C4-2B (cell line): ENCODE measurements at regions not wholly inside any gene's neighbourhood (a gene's known extent, or its start where the extent isn't known, plus 50 kb on each side); places are given as distances from the start of the nearest gene placed in this dataset.

Source experiments
- H3K27ac ChIP-seq: fragments of 450-650 bp; 2 replicates; pipeline ENCODE4 v1.5.1; 2017
- CTCF ChIP-seq: fragments of 450-650 bp; conservative IDR thresholded peaks from 2 replicates; pipeline ENCODE4 v1.5.1; 2017; ENCODE audit warnings: mild to moderate bottlenecking
- ZFX ChIP-seq: fragments of 450-650 bp; IDR thresholded peaks from 2 replicates; pipeline ENCODE4 v1.6.1; 2017

GRCh38 chr6:140058863-140059262 is 684.4 kb upstream of the CITED2 start:
- H3K27ac ChIP-seq = no peak overlapping the region
- no peak for TF ChIP-seq CTCF
- TF ChIP-seq ZFX = no peak

DNA sequence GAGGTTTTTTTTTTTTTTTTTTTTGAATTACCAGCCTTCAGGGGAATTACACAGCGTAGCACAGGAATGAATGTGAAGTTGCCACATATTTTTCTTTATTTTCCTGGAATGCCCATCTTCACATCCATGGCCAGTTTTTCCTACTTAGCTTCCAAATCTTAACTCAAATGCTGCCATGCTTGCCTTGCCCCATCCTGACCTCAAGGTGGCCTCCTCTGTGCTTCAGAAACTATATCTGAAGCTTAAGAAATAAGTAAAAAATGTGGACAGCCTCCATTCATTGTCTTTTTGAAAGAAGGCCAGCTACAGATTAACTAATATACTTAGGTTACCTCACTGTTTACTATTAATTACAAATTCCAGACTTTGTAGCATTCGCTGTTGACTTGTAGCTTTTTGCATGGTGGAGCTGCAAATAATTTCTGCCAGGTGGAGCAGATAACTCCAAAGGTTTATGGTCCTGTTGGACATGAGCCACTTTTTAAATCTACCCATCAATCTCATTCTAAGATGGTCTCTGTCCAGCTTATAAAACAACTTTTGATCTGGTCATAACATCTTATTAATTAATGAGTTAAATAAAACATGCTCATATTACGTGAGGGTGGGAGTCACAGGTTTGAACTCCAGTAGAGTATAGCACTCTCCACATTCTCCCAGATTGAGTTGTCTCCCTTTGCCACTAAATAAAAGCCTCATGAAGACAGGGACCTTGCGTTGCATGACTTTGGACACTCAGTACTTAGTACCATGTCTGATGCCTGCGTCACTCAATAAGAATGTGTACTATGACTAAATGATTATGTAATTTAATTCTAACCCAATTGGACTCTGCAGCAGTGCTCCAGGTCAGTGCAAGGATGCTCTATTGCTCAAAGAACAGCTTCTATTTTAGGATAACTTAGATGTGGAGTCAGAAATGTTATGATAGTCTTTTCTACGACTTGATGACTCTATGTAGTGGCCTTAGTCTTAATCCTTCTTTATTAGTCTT is 678.6 kb upstream of the CITED2 start:
- peak overlapping the region; percentile 26; the same call in 1 of the 2 replicates for H3K27ac ChIP-seq
- TF ChIP-seq ZFX = no peak
- peak; percentile 45 for TF ChIP-seq CTCF

DNA sequence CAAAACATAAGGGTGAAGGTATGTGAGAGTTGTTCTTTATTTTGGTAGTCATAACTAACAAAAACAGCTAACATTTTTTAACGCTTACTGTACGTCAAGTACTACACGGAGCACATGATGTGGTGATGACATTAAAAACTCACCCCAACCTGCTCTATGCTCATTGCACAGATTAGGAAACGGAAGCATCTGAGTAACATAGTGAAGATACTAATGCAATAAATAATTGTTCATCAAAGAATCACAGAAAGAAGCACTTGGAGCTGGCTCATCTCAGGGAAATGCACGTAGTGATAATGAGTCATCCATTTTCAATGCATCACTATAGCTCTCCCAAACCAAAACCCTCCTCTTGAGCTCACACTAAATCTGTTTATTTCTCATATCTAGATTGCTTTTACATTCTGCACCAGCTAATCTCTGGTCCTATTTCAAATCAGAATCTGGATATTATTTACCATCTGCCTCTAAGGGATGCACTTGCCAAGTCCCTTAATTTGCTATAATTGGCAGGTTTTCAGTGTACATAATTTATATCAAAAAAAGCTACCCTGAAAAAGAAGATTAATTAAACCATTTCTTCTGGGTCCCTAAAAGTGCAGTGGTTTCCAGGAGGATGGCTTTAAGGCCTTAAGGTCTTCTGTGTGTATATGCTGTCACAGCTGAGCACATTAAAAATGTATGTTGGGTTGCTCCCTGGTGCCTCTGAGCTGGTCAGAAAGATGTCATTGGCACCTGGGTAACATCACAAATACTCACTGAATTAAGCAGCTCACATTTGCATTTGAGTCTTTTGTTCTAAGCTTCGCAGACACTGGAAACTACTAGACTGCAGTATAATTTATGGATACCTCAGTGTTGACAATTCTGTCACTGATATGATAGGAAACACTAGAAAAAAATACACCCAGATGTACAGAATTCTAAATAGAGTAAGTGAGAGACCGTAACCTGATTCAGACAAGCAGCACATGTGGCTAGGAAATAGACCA is 677.4 kb upstream of the CITED2 start:
- no peak overlapping the region for H3K27ac ChIP-seq
- TF ChIP-seq CTCF (no peak), ZFX (no peak)

DNA sequence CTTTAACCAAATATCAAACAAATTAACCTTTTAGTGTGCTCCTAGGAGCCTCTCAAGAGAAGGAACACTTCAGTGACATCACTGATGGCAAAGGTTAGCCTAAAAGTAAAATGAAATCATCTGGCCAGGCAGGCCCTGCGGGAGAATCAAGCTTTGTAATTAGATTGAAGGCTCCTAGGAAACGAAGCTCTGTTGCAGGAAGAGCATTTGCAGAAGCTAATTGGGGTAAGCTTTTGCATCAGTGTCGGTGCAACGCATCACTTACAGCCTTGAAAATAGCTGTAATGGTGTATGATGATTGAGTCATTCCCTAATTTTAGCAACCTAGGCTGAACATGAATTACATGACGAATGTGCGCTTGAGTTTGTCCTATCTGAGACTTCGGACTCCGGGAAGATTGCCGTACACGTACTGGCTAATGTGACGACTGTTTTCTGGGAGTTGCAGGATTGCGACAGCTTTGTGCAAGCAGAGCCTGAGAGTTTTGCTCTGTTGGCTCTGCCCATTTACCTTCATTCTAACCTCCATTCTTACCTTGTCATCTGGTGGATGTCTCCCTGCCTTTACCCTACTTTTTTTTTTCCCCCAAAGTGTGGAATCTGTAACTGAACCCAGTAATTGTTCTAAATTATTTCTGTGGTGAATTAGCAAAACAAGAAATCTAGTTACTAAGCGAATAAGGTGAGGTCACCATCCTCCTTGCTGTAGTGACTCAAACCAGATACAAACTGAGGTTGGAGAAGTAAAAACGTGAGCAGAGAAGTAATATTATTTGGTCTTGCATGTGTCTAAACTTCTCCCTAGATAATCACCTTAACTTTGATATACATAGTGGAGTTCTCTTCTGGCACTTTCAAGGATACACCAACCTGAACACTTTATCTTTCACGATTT is 675.9 kb upstream of the CITED2 start:
- no peak overlapping the region for H3K27ac ChIP-seq
- TF ChIP-seq CTCF (no peak), ZFX (no peak)

DNA sequence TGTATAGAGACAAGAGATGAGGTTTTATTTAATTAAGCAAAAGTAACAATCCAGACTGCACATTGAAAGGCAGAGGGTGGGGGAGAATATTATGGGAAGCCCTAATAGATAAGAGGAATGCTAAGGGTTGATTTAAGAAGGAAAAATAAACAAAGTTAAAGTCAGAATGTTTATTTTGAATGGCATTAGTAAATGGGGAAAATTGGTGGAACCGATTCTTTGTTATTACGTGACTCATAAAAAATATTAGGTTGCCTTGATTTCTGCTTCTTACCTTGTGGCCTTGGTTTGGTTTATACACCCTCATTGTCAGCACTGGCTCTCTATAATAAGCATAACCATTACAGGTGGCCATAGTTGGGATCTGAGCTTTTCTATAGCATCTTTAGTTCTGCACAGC is 674.8 kb upstream of the CITED2 start:
- TF ChIP-seq ZFX (no peak), CTCF (no peak)
- H3K27ac ChIP-seq = no peak overlapping the region

DNA sequence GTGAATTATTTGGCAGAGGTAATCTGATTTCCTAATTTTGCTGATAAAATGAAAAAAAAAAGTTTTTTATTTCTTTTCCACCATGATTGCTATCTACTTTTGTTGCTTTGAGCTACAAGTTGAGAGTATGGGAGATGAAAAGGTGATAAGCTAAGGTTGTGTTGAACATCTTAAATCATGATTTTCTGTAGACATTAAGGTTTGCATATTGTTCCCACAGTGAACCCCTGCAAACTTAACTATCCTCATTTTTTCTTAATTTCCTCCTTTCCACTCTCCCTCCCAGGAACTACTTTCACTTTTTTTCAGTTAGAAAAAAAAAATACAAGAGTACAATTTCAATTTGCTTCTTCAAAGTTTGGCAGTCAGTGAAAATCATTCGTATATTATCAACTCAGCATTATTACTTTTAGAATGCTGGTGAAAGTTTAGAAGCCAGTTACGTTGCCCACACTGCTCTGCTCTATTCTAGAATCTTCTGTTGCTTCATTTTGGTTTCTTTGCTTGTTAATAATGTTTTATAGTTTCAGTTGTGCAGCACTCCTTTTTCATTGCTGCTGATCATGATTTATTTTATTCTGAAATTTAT is 673.8 kb upstream of the CITED2 start:
- TF ChIP-seq ZFX (no peak), CTCF (no peak)
- no peak overlapping the region for H3K27ac ChIP-seq
